ENCODE measurements at regions not wholly inside any gene's neighbourhood (a gene's known extent, or its start where the extent isn't known, plus 50 kb on each side); places are given as distances from the start of the nearest gene placed in this dataset.

DNA sequence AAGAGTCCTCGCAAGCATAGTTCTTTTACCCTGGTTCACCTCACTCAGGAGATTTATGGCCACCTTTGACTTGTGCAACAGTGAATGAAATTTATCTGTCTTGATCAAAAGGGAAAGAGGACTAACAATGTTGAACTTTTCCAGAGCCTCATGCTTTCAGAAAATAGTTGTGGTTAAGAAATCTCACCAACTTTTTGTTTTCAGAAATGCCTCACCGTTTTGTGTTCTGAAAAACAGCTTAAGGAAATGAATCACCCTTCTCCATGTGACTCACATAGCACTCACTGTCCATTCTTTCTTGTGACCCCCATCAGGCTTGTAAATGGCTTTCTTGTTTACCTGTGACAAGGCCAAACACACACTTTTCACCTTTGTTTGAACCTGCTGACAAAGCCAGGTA, 148.6 kb upstream of the FAM3C start:
- TF ChIP-seq, protein P1, sequence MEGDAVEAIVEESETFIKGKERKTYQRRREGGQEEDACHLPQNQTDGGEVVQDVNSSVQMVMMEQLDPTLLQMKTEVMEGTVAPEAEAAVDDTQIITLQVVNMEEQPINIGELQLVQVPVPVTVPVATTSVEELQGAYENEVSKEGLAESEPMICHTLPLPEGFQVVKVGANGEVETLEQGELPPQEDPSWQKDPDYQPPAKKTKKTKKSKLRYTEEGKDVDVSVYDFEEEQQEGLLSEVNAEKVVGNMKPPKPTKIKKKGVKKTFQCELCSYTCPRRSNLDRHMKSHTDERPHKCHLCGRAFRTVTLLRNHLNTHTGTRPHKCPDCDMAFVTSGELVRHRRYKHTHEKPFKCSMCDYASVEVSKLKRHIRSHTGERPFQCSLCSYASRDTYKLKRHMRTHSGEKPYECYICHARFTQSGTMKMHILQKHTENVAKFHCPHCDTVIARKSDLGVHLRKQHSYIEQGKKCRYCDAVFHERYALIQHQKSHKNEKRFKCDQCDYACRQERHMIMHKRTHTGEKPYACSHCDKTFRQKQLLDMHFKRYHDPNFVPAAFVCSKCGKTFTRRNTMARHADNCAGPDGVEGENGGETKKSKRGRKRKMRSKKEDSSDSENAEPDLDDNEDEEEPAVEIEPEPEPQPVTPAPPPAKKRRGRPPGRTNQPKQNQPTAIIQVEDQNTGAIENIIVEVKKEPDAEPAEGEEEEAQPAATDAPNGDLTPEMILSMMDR (conservative IDR thresholded peaks at IDR 0.05; ENCODE audit: low read length) = no peak
- TF ChIP-seq EZH2phosphoT487 (IDR thresholded peaks at IDR 0.05; ENCODE audit: borderline replicate concordance) = no peak

Data from Loucy (cell line).